Brain pericyte (primary cell): ENCODE measurements at regions not wholly inside any gene's neighbourhood (a gene's known extent, or its start where the extent isn't known, plus 50 kb on each side); places are given as distances from the start of the nearest gene placed in this dataset.

Source experiments
- DNase-seq: peaks from one replicate; pipeline ENCODE4 v3.0.0-alpha.2; 2012; ENCODE audit warnings: low read depth, low spot score

- no peak for DNase-seq
Observed at GRCh38 chr14:101133068-101133467, 229.5 kb upstream of the RTL1 start.

GRCh38 chr14:101134161-101134631, 230.7 kb upstream of the RTL1 start:
- DNase-seq: no peak

DNA sequence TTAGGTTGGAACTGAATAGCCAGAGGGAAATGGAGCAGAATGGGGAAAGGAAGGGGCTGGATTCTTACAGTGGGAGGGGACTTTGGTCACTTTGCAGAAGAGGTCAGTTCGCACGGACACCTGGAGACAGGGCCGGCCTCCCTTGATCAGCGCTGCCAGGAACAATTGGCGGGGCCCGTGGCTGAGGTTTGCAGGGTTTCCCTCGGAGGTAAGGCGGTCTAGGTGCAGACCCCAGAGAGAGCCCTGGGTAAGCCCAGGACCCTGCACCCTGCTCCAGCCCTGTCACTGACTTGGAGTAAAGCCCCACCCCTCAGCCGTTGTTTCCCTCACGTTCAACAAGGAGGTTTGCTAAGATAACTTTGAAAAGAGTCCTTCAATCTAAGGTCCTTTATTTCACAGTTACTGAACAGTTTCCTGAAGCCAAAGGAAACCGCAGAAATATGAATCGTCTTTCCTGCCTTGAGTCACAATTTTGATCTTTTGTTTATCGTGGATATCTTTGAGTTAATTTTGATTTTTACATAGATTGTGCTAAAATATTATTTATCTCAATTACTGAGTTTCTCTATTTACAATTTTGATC, 231.4 kb upstream of the RTL1 start:
- no peak for DNase-seq

GRCh38 chr14:101135796-101136742, 232.5 kb upstream of the RTL1 start:
- no peak for DNase-seq

GRCh38 chr14:101137234-101137633, 233.7 kb upstream of the RTL1 start:
- DNase-seq: no peak

GRCh38 chr14:101147848-101148247, 244.3 kb upstream of the RTL1 start:
- DNase-seq: no peak

- no peak for DNase-seq
Observed at GRCh38 chr14:101150039-101150610, 246.6 kb upstream of the RTL1 start.

- DNase-seq: no peak
Observed at GRCh38 chr14:101151226-101151926, 247.9 kb upstream of the RTL1 start.

DNA sequence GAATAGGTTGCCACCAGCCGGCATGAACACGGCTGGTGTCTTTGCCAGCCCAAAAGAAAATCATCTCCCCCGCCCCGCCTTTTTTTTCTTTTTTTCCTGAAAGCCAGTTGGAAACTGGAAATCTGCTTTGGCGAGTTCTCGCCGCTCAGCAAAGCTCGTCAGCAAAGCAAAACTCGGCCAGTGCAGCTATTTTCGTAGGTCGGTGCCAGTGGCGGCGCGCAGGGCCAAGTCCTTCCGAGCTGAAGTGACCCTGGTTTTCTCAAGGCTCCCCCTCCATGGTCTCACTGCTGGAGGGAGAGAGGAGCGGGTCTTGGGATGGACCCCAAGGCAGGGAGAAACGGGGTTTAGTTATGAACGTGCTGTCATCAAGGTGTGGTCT, 248.4 kb upstream of the RTL1 start:
- no peak for DNase-seq

DNA sequence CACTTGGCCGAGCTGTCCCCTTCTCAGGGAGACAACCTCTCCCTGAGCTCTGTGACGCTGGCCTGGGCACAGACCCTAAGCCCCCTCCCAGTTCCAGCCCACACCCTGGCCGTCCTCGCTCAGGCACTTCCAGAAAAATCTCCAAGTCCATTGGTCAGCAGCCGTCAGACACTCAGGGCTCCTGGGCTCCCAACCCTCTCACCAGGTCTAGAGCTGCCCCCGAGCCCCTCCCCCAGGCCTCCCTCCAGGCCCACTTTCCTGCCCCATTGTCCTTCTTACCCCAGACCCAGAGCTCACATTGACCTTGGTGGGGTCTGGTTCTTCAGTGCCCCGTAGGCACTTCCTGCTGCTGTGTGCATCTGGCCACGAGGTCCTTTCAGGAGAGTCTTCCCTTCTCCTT, 249.3 kb upstream of the RTL1 start:
- DNase-seq: no peak

- DNase-seq: no peak
Observed at GRCh38 chr14:101153691-101154090, 250.2 kb upstream of the RTL1 start.

DNA sequence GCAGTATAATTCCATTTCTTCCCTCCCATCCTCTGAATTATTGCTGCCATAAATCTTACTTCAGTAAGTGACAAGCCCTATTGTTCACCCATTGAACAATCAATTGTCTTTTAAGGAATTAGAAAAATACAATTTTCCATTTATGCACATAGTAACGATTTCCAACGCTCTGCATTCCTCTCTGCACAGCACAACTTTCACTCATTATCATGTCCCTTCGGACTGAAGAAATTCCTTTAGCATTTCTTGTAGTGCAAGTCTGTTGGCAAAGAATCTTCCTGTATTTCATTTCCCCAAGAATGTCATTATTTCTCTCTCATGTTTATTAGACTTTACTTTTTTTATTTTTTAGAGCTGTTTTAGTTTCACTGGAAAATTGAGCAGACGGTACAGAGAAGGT, 252.1 kb upstream of the RTL1 start:
- DNase-seq: no peak

- DNase-seq: no peak
Observed at GRCh38 chr14:101167428-101167827, 263.9 kb upstream of the RTL1 start.

- DNase-seq: no peak
Observed at GRCh38 chr14:101169267-101169666, 265.7 kb upstream of the RTL1 start.

GRCh38 chr14:101171650-101172049, 268.1 kb upstream of the RTL1 start:
- DNase-seq: no peak

GRCh38 chr14:101173698-101174521, 270.4 kb upstream of the RTL1 start:
- no peak for DNase-seq

DNA sequence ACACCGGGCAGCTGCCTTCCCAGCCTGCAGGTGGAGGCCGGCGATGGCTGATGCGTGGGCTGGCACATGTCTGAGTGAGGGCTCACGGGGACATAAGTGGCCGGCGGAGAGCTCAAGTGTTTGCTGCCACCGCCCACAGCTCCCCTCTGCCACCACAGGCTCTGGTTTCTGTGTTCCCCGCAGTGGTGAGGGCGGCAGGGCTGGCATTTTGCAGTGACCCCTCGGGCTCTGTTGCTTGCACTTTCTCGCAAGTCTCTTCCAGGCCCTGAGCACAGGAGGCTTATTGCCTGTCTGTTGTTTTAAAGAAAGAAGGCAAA, 271.0 kb upstream of the RTL1 start:
- DNase-seq: no peak

DNA sequence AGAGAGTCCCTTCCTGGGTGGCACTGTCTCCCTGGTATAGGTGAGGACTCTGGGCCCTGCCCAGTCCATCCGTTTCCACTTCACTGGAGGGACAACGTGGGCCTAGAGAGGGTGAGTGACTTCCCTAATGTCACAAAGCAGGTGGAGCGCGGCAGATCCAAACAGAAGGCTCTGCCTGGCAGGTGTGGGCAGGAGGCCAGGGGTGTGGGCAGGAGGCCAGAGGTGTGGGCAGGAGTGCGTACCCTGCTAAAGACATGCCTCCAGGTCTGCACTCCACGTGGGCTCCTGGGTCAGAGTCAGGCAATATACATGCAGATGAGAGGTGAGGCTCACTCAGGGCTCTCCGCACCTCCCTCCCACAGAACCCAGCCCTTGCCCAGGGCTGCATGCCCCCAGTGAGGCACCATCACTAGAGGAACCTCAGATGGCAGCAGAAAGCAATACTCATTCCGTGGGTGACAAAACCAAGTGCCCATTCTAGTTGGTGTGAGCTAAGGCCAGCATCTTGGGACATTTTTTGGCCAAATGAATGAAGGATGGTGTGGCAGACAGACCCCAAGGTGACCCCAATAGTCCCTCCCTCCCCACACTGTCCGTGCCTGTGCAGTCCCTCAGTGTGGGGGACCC, 271.6 kb upstream of the RTL1 start:
- no peak for DNase-seq

DNA sequence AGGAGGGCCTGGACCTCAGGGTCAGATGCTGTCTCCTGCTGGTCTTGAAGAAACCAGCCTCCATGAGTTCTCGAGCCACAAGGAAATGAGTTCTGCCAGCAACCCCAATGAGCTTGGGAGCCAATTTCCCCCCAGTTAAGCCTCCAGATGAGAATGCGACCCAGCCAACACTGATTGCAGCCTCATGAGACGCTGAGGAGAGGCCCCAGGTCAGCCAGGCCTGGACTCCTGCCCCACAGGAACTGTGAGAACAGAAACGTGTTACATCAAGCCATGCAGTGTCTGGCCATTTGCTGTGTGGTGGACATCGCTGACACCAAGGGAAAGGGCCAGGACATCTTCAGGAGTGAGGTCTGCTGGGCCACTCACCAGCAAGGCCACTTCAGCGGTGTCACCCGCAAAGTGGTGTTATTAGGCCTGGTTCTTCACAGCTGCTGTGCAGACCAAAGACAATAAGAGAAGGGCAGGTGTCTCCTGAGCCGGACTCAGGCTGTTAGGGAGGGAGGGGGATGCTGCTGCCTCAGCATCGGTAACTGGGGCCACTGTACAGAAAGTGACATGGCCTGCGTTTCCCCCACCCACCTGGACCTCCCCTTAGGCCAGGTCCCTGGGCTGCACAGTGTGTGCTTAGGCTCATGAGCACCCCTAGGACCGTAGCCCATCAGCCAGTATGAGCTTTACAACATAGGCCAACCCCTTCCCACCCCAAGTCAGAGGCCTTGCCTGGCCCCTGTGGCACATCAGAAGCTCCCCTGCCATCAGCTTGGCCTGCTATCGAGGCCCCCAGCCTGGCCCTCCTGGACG, 272.4 kb upstream of the RTL1 start:
- no peak for DNase-seq

DNA sequence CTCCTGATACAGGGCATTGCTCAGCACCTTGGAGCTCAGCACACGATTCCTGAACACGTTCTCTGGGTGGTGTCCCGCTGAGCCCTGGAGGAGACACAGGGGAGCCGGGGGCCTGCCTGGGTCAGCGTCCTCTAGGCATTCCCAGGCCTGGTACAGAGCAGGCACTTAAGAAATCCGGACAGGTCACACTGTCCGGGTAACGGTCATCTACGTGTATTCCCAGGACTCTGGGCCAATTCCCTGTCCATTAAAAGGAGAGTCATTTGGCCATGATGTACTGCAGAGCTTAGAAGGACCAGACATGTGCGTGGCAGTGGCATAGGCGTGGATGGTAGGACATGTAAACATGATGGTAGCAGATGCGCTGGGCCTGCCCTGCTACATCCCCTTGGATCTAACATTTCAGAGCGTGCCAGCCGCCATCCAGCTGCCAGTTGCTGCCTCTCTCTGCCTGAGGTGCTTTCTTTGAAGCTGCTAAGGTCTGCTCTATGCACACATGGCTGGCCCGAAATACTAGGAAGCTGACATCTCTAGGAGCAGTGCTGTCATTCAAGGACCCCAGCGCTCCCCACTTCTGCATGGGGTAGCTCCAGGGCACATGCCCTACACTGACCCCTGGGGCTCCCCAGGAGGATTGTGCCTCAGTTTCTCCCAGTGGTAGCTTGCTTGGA, 273.1 kb upstream of the RTL1 start:
- DNase-seq: no peak
